GM19463 (cell line): ENCODE measurements at regions not wholly inside any gene's neighbourhood (a gene's known extent, or its start where the extent isn't known, plus 50 kb on each side); places are given as distances from the start of the nearest gene placed in this dataset.

Source experiments
- ATAC-seq: cut with Tn5 transposase; IDR thresholded peaks from one replicate; pipeline ENCODE4 v1.9.1; 2021; ENCODE audit warnings: mild to moderate bottlenecking, moderate library complexity; ENCODE audit not compliant: unreplicated experiment

- no peak for ATAC-seq
These were observed 171.9 kb upstream of the PMEPA1 start for GRCh38 chr20:57881466-57882385.

- ATAC-seq: no peak
These were observed 170.7 kb upstream of the PMEPA1 start for GRCh38 chr20:57880571-57880892.

- ATAC-seq: no peak
These were observed 170.2 kb upstream of the PMEPA1 start for GRCh38 chr20:57879779-57880570.

- no peak for ATAC-seq
These were observed 169.6 kb upstream of the PMEPA1 start for GRCh38 chr20:57879437-57879778.

- no peak for ATAC-seq
These were observed 169.1 kb upstream of the PMEPA1 start for GRCh38 chr20:57878786-57879424.

- no peak for ATAC-seq
These were observed 168.2 kb upstream of the PMEPA1 start for GRCh38 chr20:57877995-57878394.

- ATAC-seq: no peak
These were observed 167.5 kb upstream of the PMEPA1 start for GRCh38 chr20:57877131-57877824.

- ATAC-seq: no peak
These were observed 166.3 kb upstream of the PMEPA1 start for GRCh38 chr20:57876163-57876562.

GRCh38 chr20:57874141-57874540 is 164.3 kb upstream of the PMEPA1 start:
- ATAC-seq: no peak

GRCh38 chr20:57872816-57873409 is 163.1 kb upstream of the PMEPA1 start:
- ATAC-seq: no peak

- ATAC-seq: no peak
These were observed 161.4 kb upstream of the PMEPA1 start for GRCh38 chr20:57871237-57871632.

- ATAC-seq: no peak
These were observed 160.9 kb upstream of the PMEPA1 start for GRCh38 chr20:57870597-57871236.

GRCh38 chr20:57869951-57870315 is 160.1 kb upstream of the PMEPA1 start:
- ATAC-seq: no peak

- ATAC-seq: no peak
These were observed 159.6 kb upstream of the PMEPA1 start for GRCh38 chr20:57869291-57869950.

- no peak for ATAC-seq
These were observed 158.5 kb upstream of the PMEPA1 start for GRCh38 chr20:57868310-57868709.

GRCh38 chr20:57867807-57868206 is 158.0 kb upstream of the PMEPA1 start:
- no peak for ATAC-seq

GRCh38 chr20:57867181-57867803 is 157.5 kb upstream of the PMEPA1 start:
- ATAC-seq: no peak

GRCh38 chr20:57866250-57867106 is 156.7 kb upstream of the PMEPA1 start:
- ATAC-seq: no peak
